KBM-7 (cell line): ENCODE measurements at regions not wholly inside any gene's neighbourhood (a gene's known extent, or its start where the extent isn't known, plus 50 kb on each side); places are given as distances from the start of the nearest gene placed in this dataset.
"Not testable (repeated sequence)": the region's sequence is repeated elsewhere in the genome, so short reads cannot be mapped to it uniquely, and the experiment has no call there.

ENCODE experiments used
- DNase-seq: peaks from one replicate; pipeline ENCODE4 v3.0.0-alpha.2; 2015
- in situ Hi-C: fragments of 300-500 bp; cut with MboI; formaldehyde crosslinking; loops from 2 replicates; pipeline ENCODE4 v1.14.3; 2020; ENCODE audit warnings: low sequenced_read_pairs, low pct_unique_long_range_greater_than_20kb, mixed read lengths

DNA sequence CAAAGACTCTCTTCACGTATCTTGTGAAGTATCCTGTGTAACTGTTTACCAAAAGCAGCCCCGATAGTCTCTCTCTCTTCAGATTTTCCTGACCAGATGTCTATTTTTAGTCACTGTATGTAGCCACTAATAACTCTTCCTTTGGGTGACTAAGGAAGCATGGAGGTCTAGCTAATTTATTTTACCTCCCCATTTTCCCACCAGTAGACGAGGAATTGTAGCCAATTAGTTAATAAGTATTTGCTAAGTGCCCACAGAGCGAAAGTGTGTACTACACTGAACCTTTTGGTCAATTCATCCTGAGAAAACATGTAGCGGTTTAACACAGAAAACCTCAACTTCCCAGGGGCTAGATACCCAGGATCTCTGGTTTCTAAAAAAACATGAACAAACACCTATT lies 180.6 kb downstream of the TBX18 start:
- in situ Hi-C loops = no loop called here
- DNase-seq = no peak

DNA sequence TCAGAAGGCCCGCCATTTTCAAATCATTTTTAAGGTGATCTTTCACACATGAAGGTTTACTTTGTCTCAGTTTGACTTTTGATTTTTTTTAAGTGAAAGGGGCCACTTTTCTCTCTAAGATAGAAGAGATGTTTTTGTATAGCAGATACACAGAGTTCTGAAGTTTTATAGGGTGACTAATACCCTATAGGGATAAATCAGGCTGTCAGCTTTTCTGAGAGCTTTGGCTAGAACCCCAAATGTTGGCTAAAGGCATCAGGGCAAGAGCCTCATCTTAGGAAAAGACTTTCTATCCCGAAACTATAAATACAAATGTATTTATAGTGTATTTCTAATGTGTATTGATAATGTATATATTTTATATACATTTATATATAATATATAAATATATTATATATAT lies 181.4 kb downstream of the TBX18 start:
- DNase-seq = no peak
- in situ Hi-C loops = no loop called here

DNA sequence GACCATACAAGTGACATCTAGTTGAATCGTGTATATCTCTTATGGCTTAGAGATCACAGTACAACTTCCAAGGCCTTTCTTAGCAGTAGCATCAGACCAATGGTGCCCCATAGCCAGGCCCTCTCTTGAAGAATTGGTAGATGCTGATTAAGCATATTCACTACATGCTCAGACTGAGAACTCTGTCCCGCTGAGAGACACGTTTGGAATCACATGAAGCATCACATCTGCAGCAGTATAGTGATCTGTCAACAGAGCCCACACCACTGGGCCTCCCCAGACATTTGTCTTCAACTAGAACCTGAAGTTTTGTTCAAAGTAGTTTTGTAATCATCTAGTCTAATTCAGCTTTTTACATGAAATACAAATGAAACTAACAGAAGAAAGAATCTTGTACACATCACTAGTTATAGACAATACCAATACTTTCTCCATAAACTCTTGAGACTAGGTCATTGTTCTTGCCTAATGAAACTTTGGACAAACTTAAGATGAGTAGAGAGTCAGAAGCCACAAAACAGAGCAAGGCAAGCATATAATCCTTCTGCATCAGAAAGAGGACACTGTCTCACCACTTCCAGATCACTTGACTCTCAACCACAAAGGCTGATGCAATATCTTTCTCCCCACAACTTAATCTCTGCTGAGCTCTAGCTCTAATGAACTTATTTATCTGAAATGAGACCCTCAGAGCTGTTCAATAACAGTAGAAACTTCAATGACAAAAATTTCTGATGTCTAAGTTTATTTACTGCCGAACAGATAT lies 182.7 kb downstream of the TBX18 start:
- in situ Hi-C loops = no loop called here
- DNase-seq = peak; percentile 63

DNA sequence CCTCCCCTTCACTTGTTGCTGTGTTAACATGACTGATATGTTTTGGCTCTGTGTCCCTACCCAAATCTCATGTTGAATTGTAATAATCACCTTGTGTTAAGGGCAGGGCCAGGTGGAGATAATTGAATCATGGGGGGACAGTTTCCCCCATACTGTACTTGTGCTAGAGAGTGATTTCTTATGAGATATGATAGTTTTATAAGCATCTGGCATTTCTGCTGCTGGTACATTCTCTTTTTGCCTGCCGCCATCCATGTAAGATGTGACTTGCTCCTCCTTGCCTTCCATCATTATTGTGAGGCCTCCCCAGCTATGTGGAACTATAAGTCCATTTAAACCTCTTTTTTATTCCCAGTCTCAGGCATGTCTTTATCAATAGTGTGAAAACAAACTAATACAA lies 185.0 kb downstream of the TBX18 start:
- in situ Hi-C loops = no loop called here
- DNase-seq = no peak

DNA sequence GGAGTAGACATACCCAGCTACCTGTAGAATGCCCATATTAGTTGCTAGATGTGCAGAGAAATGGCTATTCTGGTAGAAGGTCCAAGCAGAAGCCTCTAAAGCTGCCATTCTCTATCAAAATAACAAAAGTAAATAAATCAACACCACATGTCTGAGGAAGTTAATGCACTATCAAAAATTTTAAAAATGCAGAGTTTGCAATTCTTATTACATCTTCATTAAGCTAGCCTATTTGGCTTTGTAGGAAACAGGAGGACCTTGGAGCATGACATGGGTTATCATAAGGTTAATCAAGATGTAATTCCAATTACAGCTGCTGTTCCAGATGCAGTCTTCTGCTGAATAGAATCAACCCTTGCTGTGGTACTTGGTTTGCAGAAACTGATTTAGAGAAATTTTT lies 188.4 kb downstream of the TBX18 start:
- DNase-seq = no peak
- in situ Hi-C loops = no loop called here

DNA sequence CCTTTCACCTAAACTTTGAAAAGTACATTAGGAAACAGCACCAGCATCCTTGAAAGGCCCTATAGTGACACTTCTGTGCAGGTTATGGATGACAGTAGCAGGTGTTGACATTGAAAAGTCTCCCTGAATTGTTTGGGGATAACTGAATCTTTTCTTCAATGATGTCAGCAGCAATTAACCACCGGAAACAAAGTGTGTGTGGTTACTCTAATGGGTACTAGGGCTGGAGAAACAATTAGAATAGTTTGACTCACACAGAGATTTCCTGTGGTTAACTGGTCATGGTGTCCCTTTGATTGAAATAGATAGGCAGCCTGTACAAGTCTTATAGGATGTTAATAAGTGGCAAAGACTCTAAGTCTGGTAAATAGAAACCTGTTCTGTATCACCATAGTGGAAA lies 189.1 kb downstream of the TBX18 start:
- DNase-seq = peak; percentile 63
- in situ Hi-C loops = no loop called here

DNA sequence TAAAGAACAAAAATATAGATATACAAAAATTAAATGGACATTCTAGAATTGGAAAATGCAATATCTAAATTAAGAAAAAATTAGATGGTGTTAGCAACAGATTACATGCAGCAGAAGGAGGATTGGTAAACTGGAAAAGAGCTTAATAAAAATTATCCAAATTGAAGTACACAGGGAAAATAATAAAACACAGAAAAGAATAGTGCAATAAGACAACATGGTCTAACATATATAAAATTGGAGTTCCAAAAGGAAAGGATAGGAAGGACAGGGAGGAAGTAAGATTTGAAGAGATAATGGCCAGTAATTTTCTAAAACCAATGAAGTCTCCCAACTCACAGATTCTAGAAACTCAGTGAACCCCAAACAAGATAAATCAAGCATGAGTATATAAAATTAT lies 194.5 kb downstream of the TBX18 start:
- in situ Hi-C loops = no loop called here

DNA sequence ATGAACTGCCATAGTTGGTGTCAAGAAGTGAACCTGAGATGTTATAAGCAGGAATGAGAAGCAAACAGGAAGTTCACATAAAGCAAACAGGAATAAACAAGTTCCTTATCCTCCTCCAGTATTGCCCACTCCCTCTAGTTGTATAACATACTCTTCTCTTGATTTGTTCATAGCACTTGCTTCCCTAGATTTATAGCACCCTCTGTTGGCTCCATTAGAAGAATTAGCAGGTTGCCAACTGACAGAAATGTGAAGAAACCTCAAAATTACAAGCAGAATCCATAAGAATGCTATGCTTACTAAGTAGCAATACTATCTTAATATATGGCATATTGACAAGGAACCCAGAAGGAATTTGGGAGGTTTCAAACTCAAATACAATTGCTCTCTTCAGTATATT lies 195.4 kb downstream of the TBX18 start:
- DNase-seq = peak; percentile 11
- in situ Hi-C loops = no loop called here

More for the DNA sequence above, 194.5 kb downstream of the TBX18 start:
- DNase-seq = no peak

DNA sequence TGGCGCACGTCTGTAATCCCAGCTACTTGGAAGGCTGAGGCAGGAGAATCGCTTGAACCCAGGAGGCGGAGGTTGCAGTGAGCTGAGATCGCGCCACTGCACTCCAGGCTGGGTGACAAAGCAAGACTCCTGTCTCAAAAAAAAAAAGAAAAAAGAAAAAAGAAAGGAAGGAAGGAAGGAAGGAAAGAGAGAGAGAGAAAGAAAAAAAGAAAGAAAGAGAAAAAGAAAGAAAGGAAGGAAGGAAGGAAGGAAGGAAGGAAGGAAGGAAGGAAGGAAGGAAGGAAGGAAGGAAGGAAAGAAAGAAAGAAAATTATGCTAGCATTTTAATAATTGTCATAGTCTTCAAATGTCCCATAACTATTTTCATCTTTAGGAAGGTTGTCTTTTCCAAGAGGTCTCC lies 198.7 kb downstream of the TBX18 start:
- DNase-seq, in situ Hi-C loops: not testable (repeated sequence)

DNA sequence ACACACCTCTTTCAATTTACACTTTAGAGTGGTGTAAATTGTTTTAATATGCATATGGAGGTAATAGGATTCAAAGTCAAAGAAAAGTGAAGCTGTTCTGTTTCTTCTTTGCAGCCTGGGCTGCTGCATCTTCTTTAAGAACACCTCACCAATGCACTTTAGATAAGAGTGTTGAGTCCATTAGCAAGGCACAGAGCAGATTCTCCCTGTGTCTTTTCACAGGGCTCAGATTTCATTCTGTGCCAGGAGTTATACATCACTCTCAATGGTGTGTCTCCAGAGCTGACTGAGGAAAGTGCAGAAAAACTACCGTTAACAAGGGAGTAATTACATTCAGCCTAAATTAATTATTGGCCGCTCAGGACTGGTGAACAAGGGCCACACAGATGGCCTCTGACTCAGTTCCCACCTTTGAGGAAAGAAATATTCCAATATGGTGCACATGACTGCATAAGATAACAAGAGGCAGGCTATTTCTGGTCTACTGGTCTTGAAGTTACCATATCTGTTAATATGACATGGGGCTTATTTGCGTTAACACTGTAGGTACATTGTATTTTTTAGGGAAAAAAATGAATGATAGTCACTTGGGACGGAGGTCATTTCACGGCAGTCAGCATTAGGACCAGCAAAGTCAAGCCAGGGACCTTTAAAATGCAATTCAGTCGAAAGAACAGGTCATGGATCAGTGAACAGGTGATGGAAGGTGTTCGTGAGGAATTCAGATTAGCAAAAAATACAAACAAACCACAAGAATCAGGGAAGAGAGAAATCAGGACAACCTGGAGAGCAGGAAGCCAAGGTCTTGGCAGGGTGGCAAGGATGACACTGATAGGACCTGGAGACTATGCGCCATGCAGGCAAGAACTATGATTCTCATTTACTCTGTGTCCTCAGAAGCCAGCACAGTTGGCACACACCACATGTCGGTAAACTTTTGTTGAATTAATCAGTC lies 203.7 kb downstream of the TBX18 start:
- no peak for DNase-seq
- in situ Hi-C loops = no loop called here

DNA sequence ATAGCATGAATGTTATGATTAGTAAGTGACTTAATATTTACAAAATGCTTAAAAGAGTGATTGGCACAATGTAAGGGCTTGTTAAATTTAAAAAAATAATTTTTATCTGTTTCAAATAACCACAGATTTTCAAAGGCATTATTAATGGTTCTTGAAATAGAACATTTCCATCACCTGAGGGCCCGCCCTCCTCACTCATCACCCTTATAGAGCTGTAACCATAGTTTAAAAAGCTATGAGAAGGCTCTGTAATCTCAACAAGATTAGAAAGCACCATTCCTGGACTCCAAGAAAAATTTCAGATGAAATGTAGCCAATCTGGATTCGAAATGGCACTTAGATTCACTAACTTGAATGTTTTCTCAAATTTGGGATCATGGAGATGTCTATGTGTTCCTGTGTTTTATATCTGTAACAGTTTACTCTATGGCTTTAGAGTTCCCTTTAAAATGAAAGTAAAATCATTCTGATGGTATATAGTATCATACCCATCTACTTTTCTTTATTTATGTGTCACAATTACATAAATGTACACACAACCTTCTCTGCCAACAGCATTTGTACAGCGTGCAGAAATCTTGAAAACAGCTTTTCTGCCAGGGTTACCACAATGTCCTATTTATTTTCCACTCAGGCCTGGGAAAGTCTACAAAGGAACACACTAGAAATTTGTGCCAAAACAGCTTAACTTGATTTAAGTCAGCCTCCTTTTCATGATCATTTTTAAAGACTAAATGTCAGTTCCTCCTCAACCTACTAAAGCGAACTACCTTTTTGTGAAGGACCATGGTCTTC lies 207.7 kb downstream of the TBX18 start:
- no peak for DNase-seq
- in situ Hi-C loops = no loop called here

DNA sequence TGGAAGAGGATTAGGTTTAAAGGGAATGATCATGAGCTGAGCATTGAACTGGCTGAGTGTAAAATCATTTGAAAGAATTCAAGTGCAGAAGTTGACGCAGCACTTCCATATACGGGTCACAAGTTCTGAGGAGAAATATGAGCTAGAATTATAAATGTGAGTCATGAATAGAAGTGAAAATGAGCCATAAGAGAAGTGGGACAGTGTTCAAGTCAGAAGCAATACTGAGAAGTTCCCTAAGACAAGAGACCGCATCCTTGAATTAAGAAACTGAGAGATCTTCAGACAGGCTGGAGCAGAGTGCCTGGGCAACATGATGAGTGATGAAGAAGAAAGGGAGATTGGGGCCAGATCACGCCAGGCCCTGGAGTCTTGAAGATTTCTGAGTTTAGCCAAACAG lies 209.7 kb downstream of the TBX18 start:
- DNase-seq = no peak
- in situ Hi-C loops = no loop called here

DNA sequence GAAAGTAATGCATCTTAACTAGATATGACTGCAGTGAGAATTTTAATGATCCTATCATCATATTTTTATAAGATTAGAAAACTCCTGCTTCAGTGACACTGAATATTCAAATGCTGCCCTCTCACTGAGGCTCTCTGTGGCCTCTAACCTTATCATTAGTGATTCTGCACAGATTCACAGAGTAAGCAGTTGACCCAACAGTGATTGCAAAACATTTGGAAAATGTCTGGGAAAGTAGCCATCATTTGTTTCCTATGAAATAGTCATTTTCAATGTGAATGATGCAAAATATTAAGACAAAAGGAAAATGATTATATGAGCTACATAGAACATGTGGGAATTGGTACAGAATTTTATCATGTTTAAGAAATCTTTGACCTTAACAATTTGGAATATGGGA lies 210.3 kb downstream of the TBX18 start:
- in situ Hi-C loops = no loop called here

DNA sequence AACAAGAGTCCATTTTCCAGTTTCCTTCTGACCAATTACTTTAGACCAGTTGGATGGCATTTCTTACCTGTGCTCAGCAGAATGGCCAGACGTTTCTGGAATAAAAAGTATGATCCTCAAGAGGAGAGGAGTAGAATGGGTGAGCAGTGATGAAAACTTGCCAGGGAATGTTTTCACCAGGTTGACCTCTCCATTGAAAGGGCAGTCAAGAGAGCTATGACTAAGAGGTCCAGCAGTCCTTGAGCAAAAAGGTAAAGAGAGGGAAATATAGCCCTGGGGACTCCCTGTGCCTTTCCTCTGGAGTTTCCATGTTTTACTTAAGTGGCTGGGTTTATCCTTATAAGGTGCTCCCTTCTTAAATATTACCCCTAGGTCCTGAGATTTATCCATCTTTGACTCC lies 210.9 kb downstream of the TBX18 start:
- no peak for DNase-seq
- in situ Hi-C loops = no loop called here

More for the DNA sequence above, 210.3 kb downstream of the TBX18 start:
- DNase-seq = no peak

DNA sequence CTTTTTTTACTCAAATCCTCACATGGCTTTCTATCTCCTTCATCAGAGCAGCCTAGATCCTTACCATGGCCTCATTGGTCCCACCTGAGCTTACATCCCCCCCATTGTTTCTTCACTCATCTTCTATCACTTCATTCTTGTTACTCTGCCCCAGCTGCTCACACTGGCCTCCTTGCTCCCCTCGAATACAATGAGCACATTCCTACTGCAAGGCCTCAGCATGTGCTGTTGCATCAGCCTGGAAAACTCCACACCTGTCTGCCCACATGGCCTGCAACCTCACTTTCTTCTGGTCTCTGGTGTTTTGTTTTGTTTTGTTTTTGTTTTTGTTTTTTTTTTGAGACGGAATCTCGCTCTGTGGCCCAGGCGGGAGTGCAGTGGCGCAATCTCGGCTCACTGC lies 212.6 kb downstream of the TBX18 start:
- DNase-seq = no peak
- in situ Hi-C loops = no loop called here

DNA sequence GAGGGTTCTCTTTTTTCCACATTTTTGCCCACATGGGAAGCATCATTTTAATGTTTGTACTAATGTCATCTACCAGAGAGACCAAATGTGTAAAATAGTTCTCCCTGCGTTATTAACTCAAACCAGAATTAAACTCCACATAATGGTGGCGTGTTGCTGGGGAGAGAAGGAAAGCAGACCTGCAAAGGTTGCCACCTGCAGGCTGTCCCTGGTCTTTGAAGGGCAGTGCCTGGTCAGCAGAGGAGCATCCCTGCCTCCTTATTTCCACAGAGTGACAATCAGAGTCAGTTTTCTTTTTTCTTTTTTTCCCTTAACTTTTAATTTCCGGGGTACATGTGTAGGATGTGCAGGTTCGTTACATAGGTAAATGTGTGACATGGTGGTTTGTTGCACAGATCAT lies 214.5 kb downstream of the TBX18 start:
- in situ Hi-C loops = no loop called here
- no peak for DNase-seq

DNA sequence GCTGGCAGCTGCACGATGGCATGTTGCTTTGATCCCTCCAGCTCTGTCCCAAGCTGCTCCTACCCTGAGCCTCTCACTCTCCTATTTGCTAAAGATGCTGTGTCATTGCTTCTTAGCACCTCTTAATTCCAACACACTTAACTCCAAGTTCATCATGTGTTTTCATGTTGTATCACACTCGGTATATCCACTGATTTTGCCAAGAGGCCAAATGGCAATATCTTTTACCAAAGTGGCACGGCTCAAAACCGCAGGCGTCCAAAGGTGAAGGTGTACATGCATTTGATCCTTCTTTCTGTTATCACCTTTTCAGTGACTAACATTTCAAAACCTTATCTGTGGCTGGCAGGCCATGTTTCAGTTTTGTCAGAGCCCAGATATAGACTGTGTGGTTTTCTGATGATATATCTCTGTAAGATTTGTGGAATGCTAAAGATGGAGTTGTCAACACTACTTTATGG lies 217.0 kb downstream of the TBX18 start:
- in situ Hi-C loops = no loop called here
- no peak for DNase-seq

DNA sequence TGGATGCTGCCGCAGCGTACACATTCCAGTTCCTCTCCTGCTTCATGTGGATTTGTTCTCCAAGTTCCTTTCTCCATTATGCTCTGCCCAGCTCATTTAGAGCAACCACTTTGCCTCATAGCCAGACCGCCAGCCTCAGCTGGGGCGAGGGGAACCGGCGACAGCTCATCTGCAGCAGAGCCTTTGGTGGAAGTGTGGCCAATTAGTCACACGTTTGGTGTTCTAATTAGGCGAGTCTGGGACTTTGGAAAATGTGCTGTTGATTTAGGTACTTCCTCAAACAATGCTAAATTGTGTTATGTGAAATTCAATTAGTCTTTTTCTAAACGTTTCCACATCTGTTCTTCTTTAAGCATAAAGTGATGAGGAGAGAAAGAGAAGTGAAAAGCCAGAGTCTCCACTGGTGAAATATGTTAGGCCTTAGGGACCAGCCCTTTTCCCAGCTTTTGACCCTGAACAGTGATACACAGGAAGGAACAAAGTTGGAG lies 217.9 kb downstream of the TBX18 start:
- no peak for DNase-seq
- in situ Hi-C loops = no loop called here

DNA sequence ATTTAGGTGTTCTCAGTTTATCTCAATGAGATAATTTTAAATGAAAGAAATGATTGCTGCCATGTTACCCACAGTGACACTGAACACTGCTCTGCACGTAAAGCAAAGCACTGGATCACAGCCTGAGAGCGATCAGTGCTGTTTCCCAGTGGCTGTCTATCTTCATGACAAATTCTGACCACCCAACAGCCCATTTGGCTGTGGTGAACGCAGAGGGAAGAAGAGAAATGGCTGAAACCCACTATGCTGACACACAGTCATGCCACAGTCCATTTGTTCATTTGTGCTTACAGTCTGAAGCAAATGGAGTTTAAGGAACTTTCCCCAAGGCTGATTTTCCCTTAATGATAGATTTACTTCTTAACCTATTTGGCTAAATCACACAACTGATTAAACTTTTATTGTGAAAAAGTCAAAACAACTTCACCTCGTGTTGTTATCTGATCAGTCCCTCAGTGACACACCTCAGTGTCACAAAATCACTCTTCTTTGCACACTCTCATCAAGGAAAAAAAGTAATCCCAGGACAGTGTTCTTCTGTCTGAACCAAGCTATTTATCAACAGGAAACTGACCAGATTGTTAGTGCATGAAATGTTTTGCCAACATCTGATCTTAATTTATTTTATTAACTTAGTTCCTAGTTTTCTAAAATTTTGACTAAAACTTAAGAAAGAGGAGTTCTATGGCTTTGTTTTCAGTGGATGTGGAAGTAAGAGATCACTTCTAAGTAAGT lies 225.1 kb downstream of the TBX18 start:
- DNase-seq = no peak
- in situ Hi-C loops = no loop called here
